H9 (cell line): ENCODE measurements at regions not wholly inside any gene's neighbourhood (a gene's known extent, or its start where the extent isn't known, plus 50 kb on each side); places are given as distances from the start of the nearest gene placed in this dataset.

ENCODE experiments used
- DNase-seq: peaks from one replicate; pipeline ENCODE4 v3.0.0-alpha.2; 2017
- H2AFZ ChIP-seq: one replicate; pipeline ENCODE4 v1.6.1; 2013; ENCODE audit warnings: mild to moderate bottlenecking, low read length, control low read depth, moderate library complexity
- H2AK5ac ChIP-seq: 2 replicates; pipeline ENCODE4 v1.6.1; 2013; ENCODE audit warnings: low read length, control low read depth, mixed read lengths; ENCODE audit not compliant: insufficient read length
- H2BK120ac ChIP-seq: one replicate; pipeline ENCODE4 v1.6.1; 2013; ENCODE audit warnings: low read depth, mild to moderate bottlenecking, low read length, control low read depth, inconsistent platforms; ENCODE audit not compliant: poor library complexity, severe bottlenecking
- H2BK12ac ChIP-seq: 2 replicates; pipeline ENCODE4 v1.6.1; 2013; ENCODE audit warnings: low read length, control low read depth, mixed read lengths, low read depth; ENCODE audit not compliant: insufficient read length
- H2BK15ac ChIP-seq: 2 replicates; pipeline ENCODE4 v1.6.1; 2013; ENCODE audit warnings: low read depth, low read length, control low read depth
- H2BK20ac ChIP-seq: one replicate; pipeline ENCODE4 v1.6.1; 2013; ENCODE audit warnings: low read depth, mild to moderate bottlenecking, low read length, control low read depth, inconsistent platforms; ENCODE audit not compliant: poor library complexity, severe bottlenecking
- H2BK5ac ChIP-seq: 2 replicates; pipeline ENCODE4 v1.6.1; 2013; ENCODE audit warnings: low read length, control low read depth, mixed read lengths; ENCODE audit not compliant: insufficient read length
- H3K14ac ChIP-seq: 2 replicates; pipeline ENCODE4 v1.6.1; 2013; ENCODE audit warnings: low read length, control low read depth; ENCODE audit not compliant: insufficient read depth
- H3K18ac ChIP-seq: 2 replicates; pipeline ENCODE4 v1.6.1; 2013; ENCODE audit warnings: low read depth, mild to moderate bottlenecking, mixed read lengths, low read length, control low read depth; ENCODE audit not compliant: insufficient read length
- H3K23ac ChIP-seq: 2 replicates; pipeline ENCODE4 v1.6.1; 2013; ENCODE audit warnings: low read length, control low read depth, mixed read lengths, low read depth; ENCODE audit not compliant: insufficient read length
- H3K23me2 ChIP-seq: 2 replicates; pipeline ENCODE4 v1.6.1; 2013; ENCODE audit warnings: low read depth, mild to moderate bottlenecking, mixed read lengths, low read length, control low read depth; ENCODE audit not compliant: insufficient read length, poor library complexity, severe bottlenecking
- H3K27ac ChIP-seq: 2 replicates; pipeline ENCODE4 v1.5.1; 2013; ENCODE audit warnings: low read length, control low read depth, mixed read lengths, low read depth; ENCODE audit not compliant: insufficient read length
- H3K27me3 ChIP-seq: 2 replicates; pipeline ENCODE4 v1.6.1; 2013; ENCODE audit warnings: low read length, control low read depth, inconsistent platforms; ENCODE audit not compliant: insufficient read depth
- H3K4ac ChIP-seq: 2 replicates; pipeline ENCODE4 v1.6.1; 2013; ENCODE audit warnings: low read depth, mild to moderate bottlenecking, control low read depth, inconsistent platforms, low read length, moderate library complexity
- H3K4me1 ChIP-seq: 2 replicates; pipeline ENCODE4 v1.6.1; 2013; ENCODE audit warnings: low read length, control low read depth, inconsistent platforms; ENCODE audit not compliant: insufficient read depth
- H3K4me2 ChIP-seq: 2 replicates; pipeline ENCODE4 v1.6.1; 2013; ENCODE audit warnings: low read length, control low read depth, mixed read lengths; ENCODE audit not compliant: insufficient read length, insufficient read depth
- H3K56ac ChIP-seq: 2 replicates; pipeline ENCODE4 v1.6.1; 2013; ENCODE audit warnings: low read depth, mild to moderate bottlenecking, mixed read lengths, low read length, control low read depth; ENCODE audit not compliant: insufficient read length
- H3K79me1 ChIP-seq: 2 replicates; pipeline ENCODE4 v1.6.1; 2013; ENCODE audit warnings: low read depth, mild to moderate bottlenecking, moderate library complexity, low read length, control low read depth, inconsistent platforms; ENCODE audit not compliant: insufficient read depth, poor library complexity, severe bottlenecking
- H3K79me2 ChIP-seq: 2 replicates; pipeline ENCODE4 v1.6.1; 2013; ENCODE audit warnings: low read length, control low read depth, inconsistent platforms; ENCODE audit not compliant: insufficient read depth
- H3K9ac ChIP-seq: 2 replicates; pipeline ENCODE4 v1.6.1; 2013; ENCODE audit warnings: low read length, control low read depth, mixed read lengths; ENCODE audit not compliant: insufficient read length; ENCODE audit errors: extremely low read depth
- H3K9me3 ChIP-seq: one replicate; pipeline ENCODE4 v1.6.1; 2013; ENCODE audit warnings: low read depth, low read length, inconsistent platforms; ENCODE audit not compliant: control insufficient read depth
- H3T11ph ChIP-seq: one replicate; pipeline ENCODE4 v1.6.1; 2013; ENCODE audit warnings: mild to moderate bottlenecking, low read length, control low read depth, inconsistent platforms
- H4K20me1 ChIP-seq: one replicate; pipeline ENCODE4 v1.6.1; 2013; ENCODE audit not compliant: control insufficient read depth, insufficient read length, insufficient read depth
- H4K5ac ChIP-seq: 2 replicates; pipeline ENCODE4 v1.6.1; 2013; ENCODE audit warnings: low read depth, mild to moderate bottlenecking, mixed read lengths, low read length, control low read depth; ENCODE audit not compliant: insufficient read length
- H4K8ac ChIP-seq: replicated peaks from 2 replicates; pipeline ENCODE4 v1.6.1; 2013; ENCODE audit warnings: low read length, control low read depth, mixed read lengths, low read depth; ENCODE audit not compliant: insufficient read length
- H4K91ac ChIP-seq: 2 replicates; pipeline ENCODE4 v1.6.1; 2013; ENCODE audit warnings: low read depth, mild to moderate bottlenecking, moderate library complexity, mixed read lengths, low read length, control low read depth; ENCODE audit not compliant: insufficient read length
- H3K27ac Mint-ChIP-seq, 3 experiments: 2 replicates in 2 of 3; 3 replicates in 1 of 3; pipeline ENCODE4 v1.8.0; 2020 to 2021; ENCODE audit warnings: mixed read lengths in 3 of 3, mild to moderate bottlenecking in 1 of 3, moderate library complexity in 1 of 3
- H3K27me3 Mint-ChIP-seq: 2 replicates; pipeline ENCODE4 v1.8.0; 2021; ENCODE audit warnings: low read depth, mild to moderate bottlenecking, moderate library complexity, mixed read lengths
- H3K36me3 Mint-ChIP-seq, 3 experiments: 2 replicates in 2 of 3; 3 replicates in 1 of 3; pipeline ENCODE4 v1.8.0; 2020 to 2021; ENCODE audit warnings: low read depth in 3 of 3, mixed read lengths in 3 of 3; ENCODE audit not compliant: insufficient read depth in 1 of 3
- H3K4me1 Mint-ChIP-seq, 2 experiments: 2 replicates each; pipeline ENCODE4 v1.8.0; 2020; ENCODE audit warnings: mixed read lengths in 2 of 2
- H3K4me3 Mint-ChIP-seq, 2 experiments: 2 replicates in 1 of 2; 3 replicates in 1 of 2; pipeline ENCODE4 v1.8.0; 2020 to 2021; ENCODE audit warnings: mild to moderate bottlenecking in 2 of 2, mixed read lengths in 2 of 2, moderate library complexity in 1 of 2
- H3K9me3 Mint-ChIP-seq, 2 experiments: 2 replicates in 1 of 2; 3 replicates in 1 of 2; pipeline ENCODE4 v1.8.0; 2020; ENCODE audit warnings: mild to moderate bottlenecking in 2 of 2, mixed read lengths in 2 of 2, moderate library complexity in 1 of 2
- CTCF ChIP-seq: fragments of 200-600 bp; sonication (generic); conservative IDR thresholded peaks from 3 replicates; pipeline ENCODE4 v1.8.0; 2021; ENCODE audit warnings: antibody characterized with exemption, mild to moderate bottlenecking
- WGBS: extraction: QIAGEN DNeasy Blood & Tissue Kit; methylation state at CpG from one replicate; pipeline ENCODE4 v1.1.7; 2013; ENCODE audit warnings: missing lambda C conversion rate, low lambda C conversion rate, mixed read lengths; ENCODE audit not compliant: insufficient read length; ENCODE audit errors: extremely low coverage; 5-methylcytosine and 5-hydroxymethylcytosine counted together

- no peak for TF ChIP-seq CTCF
- no peak overlapping the region for H2AFZ ChIP-seq
- H2BK120ac ChIP-seq, result no peak overlapping the region
- no peak overlapping the region for H3K14ac ChIP-seq
- H2AK5ac ChIP-seq, result no peak overlapping the region
- H3K4me1 Mint-ChIP-seq, result peaks cover 6 to 14% of the 10 kb centered on the region in 2 experiments; a peak in 3 of 4 replicates
- no peaks in the 10 kb centered on the region for H4K20me1 ChIP-seq
- DNase-seq, result no peak
- H3K4me3 Mint-ChIP-seq, result no peak overlapping the region
- H3K36me3 Mint-ChIP-seq, result no peaks in the 10 kb centered on the region
- H4K8ac ChIP-seq, result no peak overlapping the region
- WGBS, result no CpG with 5 or more reads among the region's 3 CpGs
- H3K4me2 ChIP-seq, result no peak overlapping the region
- no peak overlapping the region for H2BK5ac ChIP-seq
- peaks cover 12% of the 10 kb centered on the region for H3K27me3 Mint-ChIP-seq
- no peak overlapping the region for H2BK12ac ChIP-seq
- no peak overlapping the region for H4K91ac ChIP-seq
- no peak overlapping the region for H3K27ac ChIP-seq
- H3K79me1 ChIP-seq, result no peaks in the 10 kb centered on the region
- H3T11ph ChIP-seq, result no peak overlapping the region
- no peak overlapping the region for H2BK20ac ChIP-seq
- no peak overlapping the region for H4K5ac ChIP-seq
- H2BK15ac ChIP-seq, result no peak overlapping the region
- H3K23ac ChIP-seq, result no peak overlapping the region
- H3K4me1 ChIP-seq, result no peaks in the 10 kb centered on the region; the same call in 1 of the 2 replicates
- H3K4ac ChIP-seq, result no peak overlapping the region
- H3K79me2 ChIP-seq, result no peaks in the 10 kb centered on the region
- no peaks in the 10 kb centered on the region for H3K27me3 ChIP-seq
- no peak overlapping the region for H3K18ac ChIP-seq
- no peaks in the 10 kb centered on the region for H3K9me3 ChIP-seq
- no peak overlapping the region for H3K9ac ChIP-seq
- no peaks in the 10 kb centered on the region for H3K9me3 Mint-ChIP-seq
- H3K56ac ChIP-seq, result no peak overlapping the region
- no peak overlapping the region for H3K27ac Mint-ChIP-seq
- H3K23me2 ChIP-seq, result no peaks in the 10 kb centered on the region
Measured at GRCh38 chr2:43075811-43076585, 150.4 kb downstream of the ZFP36L2 start.
